AG04450 (cell line): ENCODE measurements at regions not wholly inside any gene's neighbourhood (a gene's known extent, or its start where the extent isn't known, plus 50 kb on each side); places are given as distances from the start of the nearest gene placed in this dataset.

Experiments
- CTCF ChIA-PET: fragments of 300-600, 350-600 bp; formaldehyde crosslinking; extraction: SDS; loops from one replicate; lab custom pipeline; 2022; ENCODE audit warnings: antibody characterized with exemption, inconsistent platforms; lab: Charles Lee
- POLR2A ChIA-PET: fragments of 350-600 bp; formaldehyde crosslinking; extraction: SDS; loops from one replicate; lab custom pipeline; 2021; ENCODE audit warnings: antibody characterized with exemption, inconsistent platforms; lab: Yijun Ruan, JAX
- DNase-seq: peaks from one replicate; pipeline ENCODE4 v3.0.0-alpha.2; 2011; ENCODE audit warnings: low read depth, low spot score
- H3K27ac ChIP-seq: one replicate; pipeline ENCODE4 v1.5.1; 2012; ENCODE audit warnings: low read depth, low read length, control low read depth
- H3K27me3 ChIP-seq: one replicate; pipeline ENCODE4 v1.6.0; 2012; ENCODE audit warnings: low read length; ENCODE audit not compliant: control insufficient read depth, insufficient read depth
- H3K4me3 ChIP-seq: 2 replicates; pipeline ENCODE4 v1.5.1; 2011; ENCODE audit warnings: mild to moderate bottlenecking, low read depth, low read length, control low read depth
- H3K9me3 ChIP-seq: 2 replicates; pipeline ENCODE4 v1.5.1; 2012; ENCODE audit warnings: low read length; ENCODE audit not compliant: control insufficient read depth, insufficient read depth
- TF ChIP-seq, protein P1 (sequence below): IDR thresholded peaks from 2 replicates; pipeline ENCODE4 v1.5.1; 2011; ENCODE audit warnings: low read depth, low read length, control low read depth, inconsistent platforms

- no peak for DNase-seq
- Histone ChIP-seq H3K27ac (no peak overlapping the region), H3K9me3 (no peaks in the 10 kb centered on the region), H3K4me3 (no peak overlapping the region), H3K27me3 (no peaks in the 10 kb centered on the region)
- TF ChIP-seq, protein P1, sequence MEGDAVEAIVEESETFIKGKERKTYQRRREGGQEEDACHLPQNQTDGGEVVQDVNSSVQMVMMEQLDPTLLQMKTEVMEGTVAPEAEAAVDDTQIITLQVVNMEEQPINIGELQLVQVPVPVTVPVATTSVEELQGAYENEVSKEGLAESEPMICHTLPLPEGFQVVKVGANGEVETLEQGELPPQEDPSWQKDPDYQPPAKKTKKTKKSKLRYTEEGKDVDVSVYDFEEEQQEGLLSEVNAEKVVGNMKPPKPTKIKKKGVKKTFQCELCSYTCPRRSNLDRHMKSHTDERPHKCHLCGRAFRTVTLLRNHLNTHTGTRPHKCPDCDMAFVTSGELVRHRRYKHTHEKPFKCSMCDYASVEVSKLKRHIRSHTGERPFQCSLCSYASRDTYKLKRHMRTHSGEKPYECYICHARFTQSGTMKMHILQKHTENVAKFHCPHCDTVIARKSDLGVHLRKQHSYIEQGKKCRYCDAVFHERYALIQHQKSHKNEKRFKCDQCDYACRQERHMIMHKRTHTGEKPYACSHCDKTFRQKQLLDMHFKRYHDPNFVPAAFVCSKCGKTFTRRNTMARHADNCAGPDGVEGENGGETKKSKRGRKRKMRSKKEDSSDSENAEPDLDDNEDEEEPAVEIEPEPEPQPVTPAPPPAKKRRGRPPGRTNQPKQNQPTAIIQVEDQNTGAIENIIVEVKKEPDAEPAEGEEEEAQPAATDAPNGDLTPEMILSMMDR, result no peak
- CTCF ChIA-PET, result interaction anchor here (3.8 kb wide), 1 partner anchor 23 kb away, joined by 21 read pairs; no protein-coding TSS in a partner anchor
- POLR2A ChIA-PET, result no interaction called here
These were observed 68.8 kb upstream of the IFNG-AS1 start for GRCh38 chr12:67920413-67920812.

DNA sequence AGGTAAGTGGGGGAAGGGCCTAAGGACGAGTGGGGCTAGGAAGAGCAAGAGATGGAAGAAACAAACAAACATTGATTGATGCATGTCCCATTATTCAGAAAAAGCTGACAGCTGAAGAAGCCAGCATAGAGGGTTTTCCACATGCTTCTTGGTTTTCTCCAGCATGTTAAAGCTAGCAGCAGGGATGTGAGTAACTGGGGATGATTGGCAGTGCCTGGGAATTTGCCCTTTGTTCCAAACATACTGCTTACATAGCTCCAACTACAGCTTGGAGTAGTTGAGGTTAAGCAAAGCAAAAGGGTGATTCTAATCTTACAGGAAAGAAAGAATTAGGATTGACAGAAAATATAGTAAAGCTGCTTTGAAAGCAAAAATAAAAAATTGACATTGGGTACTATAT, 68.0 kb upstream of the IFNG-AS1 start:
- TF ChIP-seq, protein P1, result no peak
- Histone ChIP-seq H3K27me3 (no peaks in the 10 kb centered on the region), H3K9me3 (no peaks in the 10 kb centered on the region), H3K27ac (no peak overlapping the region), H3K4me3 (no peak overlapping the region)
- DNase-seq, result no peak
- ChIA-PET POLR2A (no interaction called here), CTCF (interaction anchor here (3.8 kb wide), 1 partner anchor 22 kb away, joined by 21 read pairs; no protein-coding TSS in a partner anchor)

DNA sequence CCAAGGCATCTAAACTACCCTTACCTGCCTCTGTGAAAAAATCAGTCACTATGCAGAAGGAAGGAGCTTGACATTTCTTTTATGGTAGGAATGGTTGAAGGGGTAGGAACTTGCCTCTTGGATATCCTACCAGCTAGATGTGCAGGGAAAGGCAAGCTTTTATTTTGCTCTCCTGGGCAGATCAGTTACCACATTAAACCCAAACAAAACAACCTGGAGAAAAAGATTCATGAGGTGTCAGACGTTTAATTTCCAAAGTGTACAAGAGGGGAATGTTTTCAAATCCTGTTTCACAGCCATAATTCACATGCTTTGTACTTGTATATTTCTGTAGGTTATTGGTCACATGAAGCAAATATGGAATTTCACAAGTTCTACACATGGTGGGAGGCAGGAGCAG, 67.0 kb upstream of the IFNG-AS1 start:
- Histone ChIP-seq H3K27me3 (no peaks in the 10 kb centered on the region), H3K4me3 (no peak overlapping the region), H3K27ac (no peak overlapping the region), H3K9me3 (no peaks in the 10 kb centered on the region)
- TF ChIP-seq, protein P1, result no peak
- ChIA-PET CTCF (interaction anchor here (3.8 kb wide), 1 partner anchor 21 kb away, joined by 21 read pairs; no protein-coding TSS in a partner anchor), POLR2A (no interaction called here)
- no peak for DNase-seq

DNA sequence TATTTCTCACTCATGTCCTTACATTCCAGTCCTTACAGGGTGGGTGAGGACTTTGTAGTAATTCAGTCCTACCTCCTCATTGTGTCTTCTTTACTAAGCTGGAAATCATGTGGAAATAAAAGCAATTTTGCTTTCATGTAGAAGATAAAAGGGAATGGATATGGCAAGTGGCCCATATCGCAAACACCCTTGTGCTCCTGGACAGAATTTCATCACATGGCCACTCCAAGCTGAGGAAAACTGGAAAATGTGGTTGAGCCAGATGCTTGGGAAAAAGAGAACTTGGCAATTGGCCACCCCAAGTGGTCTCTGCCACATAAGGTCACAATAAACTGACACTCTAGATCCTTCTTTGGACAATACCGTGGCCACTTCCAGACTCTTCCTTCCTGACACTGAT, 64.2 kb upstream of the IFNG-AS1 start:
- CTCF ChIA-PET, result interaction anchor here (1.2 kb wide), 2 partner anchors 18 kb away, joined by 3 to 4 read pairs; no protein-coding TSS in a partner anchor
- H3K27me3 ChIP-seq, result no peaks in the 10 kb centered on the region
- TF ChIP-seq, protein P1, result no peak
- POLR2A ChIA-PET, result interaction anchor here (0.6 kb wide), 1 partner anchor 300 kb away, joined by 4 read pairs; no protein-coding TSS in a partner anchor
- no peaks in the 10 kb centered on the region for H3K9me3 ChIP-seq
- no peak overlapping the region for H3K27ac ChIP-seq
- no peak for DNase-seq
- H3K4me3 ChIP-seq, result no peak overlapping the region

- H3K27ac ChIP-seq, result no peak overlapping the region
- no peaks in the 10 kb centered on the region for H3K27me3 ChIP-seq
- CTCF ChIA-PET, result interaction anchor here (1.2 kb wide), 1 partner anchor 17 kb away, joined by 4 read pairs; no protein-coding TSS in a partner anchor
- H3K4me3 ChIP-seq, result no peak overlapping the region
- TF ChIP-seq, protein P1, result no peak
- no peaks in the 10 kb centered on the region for H3K9me3 ChIP-seq
- DNase-seq, result no peak
- POLR2A ChIA-PET, result interaction anchor here (0.6 kb wide), 1 partner anchor 299 kb away, joined by 4 read pairs; no protein-coding TSS in a partner anchor
These were observed 63.7 kb upstream of the IFNG-AS1 start for GRCh38 chr12:67925552-67925951.
